ENCODE measurements at regions not wholly inside any gene's neighbourhood (a gene's known extent, or its start where the extent isn't known, plus 50 kb on each side); places are given as distances from the start of the nearest gene placed in this dataset.

- TF ChIP-seq CTCF (IDR thresholded peaks at IDR 0.05), result no peak
- TF ChIP-seq POLR2A (IDR thresholded peaks at IDR 0.05), result no peak
- TF ChIP-seq POLR2AphosphoS5 (IDR thresholded peaks at IDR 0.05), result no peak
- TF ChIP-seq EP300 (IDR thresholded peaks at IDR 0.05), result no peak
Observed at GRCh38 chr11:91587131-91587530, 637.5 kb upstream of the FAT3 start.
